GM23248 (cell line): ENCODE measurements at regions not wholly inside any gene's neighbourhood (a gene's known extent, or its start where the extent isn't known, plus 50 kb on each side); places are given as distances from the start of the nearest gene placed in this dataset.

Source experiments
- DNase-seq: peaks from one replicate; pipeline ENCODE4 v3.0.0-alpha.2; 2015
- H2AFZ ChIP-seq: fragments of 200-600 bp; sonication (generic); 2 replicates; pipeline ENCODE4 v1.6.1; 2016; ENCODE audit warnings: antibody characterized with exemption
- H3F3A ChIP-seq: fragments of 200-600 bp; sonication (generic); 2 replicates; pipeline ENCODE4 v1.6.1; 2016; ENCODE audit warnings: mild to moderate bottlenecking, antibody characterized with exemption, mixed run types; ENCODE audit not compliant: insufficient read depth
- H3K27ac ChIP-seq: fragments of 200-600 bp; sonication (generic); 2 replicates; pipeline ENCODE4 v1.5.1; 2016; ENCODE audit warnings: mild to moderate bottlenecking
- H3K27me3 ChIP-seq: fragments of 200-600 bp; sonication (generic); replicated peaks from 2 replicates; pipeline ENCODE4 v1.6.1; 2016; ENCODE audit warnings: mild to moderate bottlenecking; ENCODE audit not compliant: insufficient read depth
- H3K36me3 ChIP-seq: fragments of 200-600 bp; sonication (generic); 2 replicates; pipeline ENCODE4 v1.6.1; 2016; ENCODE audit warnings: low read depth, mild to moderate bottlenecking
- H3K4me1 ChIP-seq: fragments of 200-600 bp; sonication (generic); 2 replicates; pipeline ENCODE4 v1.6.1; 2016; ENCODE audit warnings: mild to moderate bottlenecking; ENCODE audit not compliant: insufficient read depth
- H3K4me2 ChIP-seq: fragments of 200-600 bp; sonication (generic); one replicate; pipeline ENCODE4 v1.6.1; 2016; ENCODE audit warnings: mild to moderate bottlenecking; ENCODE audit not compliant: unreplicated experiment
- H3K4me3 ChIP-seq: fragments of 200-600 bp; sonication (generic); 2 replicates; pipeline ENCODE4 v1.5.1; 2016; ENCODE audit warnings: mild to moderate bottlenecking
- H3K79me2 ChIP-seq: fragments of 200-600 bp; sonication (generic); 2 replicates; pipeline ENCODE4 v1.6.1; 2016; ENCODE audit warnings: mild to moderate bottlenecking; ENCODE audit not compliant: insufficient read depth
- H3K9ac ChIP-seq: fragments of 200-600 bp; sonication (generic); 2 replicates; pipeline ENCODE4 v1.6.1; 2016; ENCODE audit warnings: mild to moderate bottlenecking
- H3K9me2 ChIP-seq: fragments of 200-600 bp; sonication (generic); 2 replicates; pipeline ENCODE4 v1.6.1; 2016; ENCODE audit warnings: mixed run types, mild to moderate bottlenecking, moderate library complexity; ENCODE audit not compliant: insufficient read depth
- H3K9me3 ChIP-seq: fragments of 200-600 bp; sonication (generic); one replicate; pipeline ENCODE4 v1.6.1; 2017; ENCODE audit warnings: low read depth
- H4K20me1 ChIP-seq: fragments of 200-600 bp; sonication (generic); 2 replicates; pipeline ENCODE4 v1.6.0; 2016; ENCODE audit not compliant: insufficient read depth
- EZH2 ChIP-seq: fragments of 200-600 bp; sonication (generic); IDR thresholded peaks from 2 replicates; pipeline ENCODE4 v1.6.1; 2018; ENCODE audit warnings: antibody characterized with exemption, mild to moderate bottlenecking; ENCODE audit not compliant: insufficient read depth, poor library complexity, severe bottlenecking
- EZH2phosphoT487 ChIP-seq: fragments of 200-600 bp; sonication (generic); IDR thresholded peaks from 2 replicates; pipeline ENCODE4 v1.6.1; 2018; ENCODE audit warnings: antibody characterized with exemption, moderate library complexity, mild to moderate bottlenecking, low read depth; ENCODE audit not compliant: insufficient read depth
- WGBS, 2 experiments: methylation state at CpG; one replicate each; pipeline ENCODE4 v1.1.6; 2015 to 2017; ENCODE audit warnings: low lambda C conversion rate in 2 of 2, low coverage in 1 of 2; ENCODE audit errors: missing lambda C conversion rate in 2 of 2; 5-methylcytosine and 5-hydroxymethylcytosine counted together
- in situ Hi-C: fragments of 300-500 bp; cut with MboI; formaldehyde crosslinking; loops from 2 replicates; pipeline ENCODE4 v1.15.0; 2020

GRCh38 chr5:68924481-68925145, 169.2 kb upstream of the SLC30A5 start:
- 64 to 65% methylated on average over 10 of the region's 10 CpGs for WGBS, 2 experiments
- Histone ChIP-seq H3K27me3 (no peaks in the 10 kb centered on the region; the same call in 1 of the 2 replicates), H4K20me1 (no peaks in the 10 kb centered on the region), H3K9me3 (no peaks in the 10 kb centered on the region), H3K27ac (no peak overlapping the region), H3K4me1 (no peaks in the 10 kb centered on the region), H3K9ac (no peak overlapping the region), H3F3A (no peaks in the 10 kb centered on the region), H3K9me2 (no peaks in the 10 kb centered on the region), H3K79me2 (no peaks in the 10 kb centered on the region), H2AFZ (no peak overlapping the region), H3K36me3 (no peaks in the 10 kb centered on the region), H3K4me2 (no peak overlapping the region), H3K4me3 (no peak overlapping the region)
- in situ Hi-C loops, result no loop called here
- peak; percentile 47 for DNase-seq
- no peak for TF ChIP-seq EZH2phosphoT487
- no peak for TF ChIP-seq EZH2

GRCh38 chr5:68928617-68929302, 165.1 kb upstream of the SLC30A5 start:
- Histone ChIP-seq H3K4me3 (no peak overlapping the region), H3K79me2 (no peaks in the 10 kb centered on the region), H3K4me1 (no peaks in the 10 kb centered on the region), H3K9me2 (no peaks in the 10 kb centered on the region), H3K27ac (no peak overlapping the region), H3K27me3 (no peaks in the 10 kb centered on the region; the same call in 1 of the 2 replicates), H4K20me1 (no peaks in the 10 kb centered on the region), H3K4me2 (no peak overlapping the region), H2AFZ (no peak overlapping the region), H3F3A (no peaks in the 10 kb centered on the region), H3K9ac (no peak overlapping the region), H3K36me3 (no peaks in the 10 kb centered on the region), H3K9me3 (no peaks in the 10 kb centered on the region)
- no peak for DNase-seq
- TF ChIP-seq EZH2 (no peak), EZH2phosphoT487 (no peak)
- in situ Hi-C loops, result no loop called here
- WGBS, 2 experiments, result 50 to 57% methylated on average over 2 of the region's 2 CpGs

- no peaks in the 10 kb centered on the region for H3F3A ChIP-seq
- no peaks in the 10 kb centered on the region for H3K4me1 ChIP-seq
- no peak overlapping the region for H3K27ac ChIP-seq
- in situ Hi-C loops, result no loop called here
- H3K4me2 ChIP-seq, result no peak overlapping the region
- no peaks in the 10 kb centered on the region for H3K36me3 ChIP-seq
- no peaks in the 10 kb centered on the region for H3K79me2 ChIP-seq
- H3K9ac ChIP-seq, result no peak overlapping the region
- H2AFZ ChIP-seq, result no peak overlapping the region
- no peaks in the 10 kb centered on the region for H3K9me2 ChIP-seq
- WGBS, 2 experiments, result 66 to 71% methylated on average over 5 of the region's 5 CpGs
- no peaks in the 10 kb centered on the region for H3K9me3 ChIP-seq
- no peak for TF ChIP-seq EZH2phosphoT487
- no peak for TF ChIP-seq EZH2
- H3K4me3 ChIP-seq, result no peak overlapping the region
- DNase-seq, result no peak
- no peaks in the 10 kb centered on the region for H4K20me1 ChIP-seq
- no peaks in the 10 kb centered on the region; the same call in 1 of the 2 replicates for H3K27me3 ChIP-seq
Observed at GRCh38 chr5:68930139-68930538, 163.7 kb upstream of the SLC30A5 start.

- in situ Hi-C loops, result no loop called here
- no peak overlapping the region for H3K4me2 ChIP-seq
- no peak for DNase-seq
Observed at GRCh38 chr5:68932830-68933434, 160.9 kb upstream of the SLC30A5 start.

More at GRCh38 chr5:68932830-68933434, 160.9 kb upstream of the SLC30A5 start:
- no peak overlapping the region for H2AFZ ChIP-seq
- no peaks in the 10 kb centered on the region for H3K4me1 ChIP-seq
- no peaks in the 10 kb centered on the region for H3K27me3 ChIP-seq
- no peaks in the 10 kb centered on the region for H4K20me1 ChIP-seq
- H3K79me2 ChIP-seq, result no peaks in the 10 kb centered on the region
- H3K27ac ChIP-seq, result no peak overlapping the region
- H3K9me2 ChIP-seq, result no peaks in the 10 kb centered on the region
- no peaks in the 10 kb centered on the region for H3F3A ChIP-seq
- H3K9ac ChIP-seq, result no peak overlapping the region
- WGBS, 2 experiments, result 57 to 63% methylated on average over 3 of the region's 3 CpGs
- TF ChIP-seq EZH2, result no peak
- no peak for TF ChIP-seq EZH2phosphoT487
- no peak overlapping the region for H3K4me3 ChIP-seq
- H3K9me3 ChIP-seq, result no peaks in the 10 kb centered on the region
- H3K36me3 ChIP-seq, result no peaks in the 10 kb centered on the region
